ENCODE measurements at regions not wholly inside any gene's neighbourhood (a gene's known extent, or its start where the extent isn't known, plus 50 kb on each side); places are given as distances from the start of the nearest gene placed in this dataset.

DNA sequence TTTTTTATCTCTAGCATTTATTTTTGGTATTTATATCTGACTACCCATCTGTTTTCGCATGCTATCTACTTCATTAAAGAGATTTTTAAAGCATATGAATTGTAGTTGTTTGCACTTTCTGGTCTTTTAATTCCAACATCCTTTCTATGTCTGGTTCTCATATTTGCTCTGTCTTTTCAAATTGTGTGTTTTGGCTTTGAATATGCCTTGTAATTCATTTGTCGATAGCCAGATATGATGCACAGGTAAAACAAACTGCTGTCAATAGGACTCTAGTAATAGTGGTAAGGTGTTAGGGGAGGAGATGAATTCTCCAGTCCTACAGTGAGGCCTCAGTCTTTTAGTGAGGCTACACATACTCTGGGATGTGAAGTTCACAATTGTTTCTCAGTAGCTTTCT is 530.8 kb upstream of the CCDC179 start:
- peaks cover 3% of the 10 kb centered on the region for H3K9me3 ChIP-seq (ENCODE audit: low read depth)
- H3K4me1 ChIP-seq, result no peaks in the 10 kb centered on the region
- no peak for TF ChIP-seq EZH2phosphoT487 (IDR thresholded peaks at IDR 0.05)
- TF ChIP-seq EZH2 (IDR thresholded peaks at IDR 0.05), result no peak
- TF ChIP-seq, protein P1, sequence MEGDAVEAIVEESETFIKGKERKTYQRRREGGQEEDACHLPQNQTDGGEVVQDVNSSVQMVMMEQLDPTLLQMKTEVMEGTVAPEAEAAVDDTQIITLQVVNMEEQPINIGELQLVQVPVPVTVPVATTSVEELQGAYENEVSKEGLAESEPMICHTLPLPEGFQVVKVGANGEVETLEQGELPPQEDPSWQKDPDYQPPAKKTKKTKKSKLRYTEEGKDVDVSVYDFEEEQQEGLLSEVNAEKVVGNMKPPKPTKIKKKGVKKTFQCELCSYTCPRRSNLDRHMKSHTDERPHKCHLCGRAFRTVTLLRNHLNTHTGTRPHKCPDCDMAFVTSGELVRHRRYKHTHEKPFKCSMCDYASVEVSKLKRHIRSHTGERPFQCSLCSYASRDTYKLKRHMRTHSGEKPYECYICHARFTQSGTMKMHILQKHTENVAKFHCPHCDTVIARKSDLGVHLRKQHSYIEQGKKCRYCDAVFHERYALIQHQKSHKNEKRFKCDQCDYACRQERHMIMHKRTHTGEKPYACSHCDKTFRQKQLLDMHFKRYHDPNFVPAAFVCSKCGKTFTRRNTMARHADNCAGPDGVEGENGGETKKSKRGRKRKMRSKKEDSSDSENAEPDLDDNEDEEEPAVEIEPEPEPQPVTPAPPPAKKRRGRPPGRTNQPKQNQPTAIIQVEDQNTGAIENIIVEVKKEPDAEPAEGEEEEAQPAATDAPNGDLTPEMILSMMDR (IDR thresholded peaks at IDR 0.05), result no peak
- no peak overlapping the region for H3K4me2 ChIP-seq
- H3K9ac ChIP-seq, result no peak overlapping the region
- H3F3A ChIP-seq (ENCODE audit: low read depth), result no peaks in the 10 kb centered on the region
- Mint-ChIP-seq H3K36me3 (no peaks in the 10 kb centered on the region), H3K27me3 (ENCODE audit: insufficient read depth, low read depth) (no peaks in the 10 kb centered on the region), H3K4me3 (no peak overlapping the region), H3K9me3 (peaks cover 1% of the 10 kb centered on the region), H3K27ac (no peak overlapping the region), H3K4me1 (no peaks in the 10 kb centered on the region)
- no peaks in the 10 kb centered on the region for H4K20me1 ChIP-seq (ENCODE audit: low read depth)
- no peak overlapping the region for H3K27ac ChIP-seq
- no peaks in the 10 kb centered on the region for H3K36me3 ChIP-seq
- no peaks in the 10 kb centered on the region for H3K27me3 ChIP-seq
- H3K4me3 ChIP-seq, result no peak overlapping the region
- no peak overlapping the region for H2AFZ ChIP-seq (replicated peaks)
- H3K79me2 ChIP-seq (ENCODE audit: low read depth), result no peaks in the 10 kb centered on the region
- DNase-seq (ENCODE audit: low spot score), result no peak

DNA sequence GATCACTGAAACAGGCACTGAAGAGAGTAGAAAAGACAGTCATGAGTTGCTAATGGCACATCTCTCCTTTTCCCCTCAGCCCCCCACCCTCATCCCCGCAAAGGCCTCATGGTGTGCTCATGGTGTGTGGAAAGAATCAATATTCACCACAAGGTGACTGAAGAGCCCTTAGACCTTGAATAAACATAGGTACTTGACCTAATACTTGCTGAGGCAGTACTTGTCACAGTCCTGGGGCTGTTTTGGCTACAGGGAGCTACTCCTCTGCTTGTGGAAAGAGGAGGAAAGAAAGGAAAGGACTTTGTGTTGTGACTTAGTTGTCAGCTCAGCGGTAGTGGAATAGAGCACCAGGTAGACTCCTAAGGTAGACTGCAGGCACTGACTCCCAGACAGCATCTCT is 537.8 kb upstream of the CCDC179 start:
- H3K27me3 Mint-ChIP-seq (ENCODE audit: insufficient read depth, low read depth), result peaks cover 2% of the 10 kb centered on the region
- Histone ChIP-seq H3K4me3 (no peak overlapping the region), H4K20me1 (ENCODE audit: low read depth) (no peaks in the 10 kb centered on the region), H3K9ac (no peak overlapping the region), H3K79me2 (ENCODE audit: low read depth) (no peaks in the 10 kb centered on the region), H3K27me3 (no peaks in the 10 kb centered on the region), H3K9me3 (ENCODE audit: low read depth) (no peaks in the 10 kb centered on the region), H2AFZ (replicated peaks) (no peak overlapping the region), H3F3A (ENCODE audit: low read depth) (no peaks in the 10 kb centered on the region), H3K27ac (no peak overlapping the region), H3K36me3 (no peaks in the 10 kb centered on the region), H3K4me1 (no peaks in the 10 kb centered on the region), H3K4me2 (no peak overlapping the region)
- H3K9me3 Mint-ChIP-seq, result peaks cover 2% of the 10 kb centered on the region
- no peaks in the 10 kb centered on the region for H3K4me1 Mint-ChIP-seq
- DNase-seq (ENCODE audit: low spot score), result no peak
- peaks cover under 1% of the 10 kb centered on the region for H3K36me3 Mint-ChIP-seq
- no peak overlapping the region for H3K4me3 Mint-ChIP-seq
- no peak for TF ChIP-seq EZH2 (IDR thresholded peaks at IDR 0.05)
- TF ChIP-seq EZH2phosphoT487 (IDR thresholded peaks at IDR 0.05), result no peak
- TF ChIP-seq, protein P1 (IDR thresholded peaks at IDR 0.05), result no peak
- H3K27ac Mint-ChIP-seq, result no peak overlapping the region

DNA sequence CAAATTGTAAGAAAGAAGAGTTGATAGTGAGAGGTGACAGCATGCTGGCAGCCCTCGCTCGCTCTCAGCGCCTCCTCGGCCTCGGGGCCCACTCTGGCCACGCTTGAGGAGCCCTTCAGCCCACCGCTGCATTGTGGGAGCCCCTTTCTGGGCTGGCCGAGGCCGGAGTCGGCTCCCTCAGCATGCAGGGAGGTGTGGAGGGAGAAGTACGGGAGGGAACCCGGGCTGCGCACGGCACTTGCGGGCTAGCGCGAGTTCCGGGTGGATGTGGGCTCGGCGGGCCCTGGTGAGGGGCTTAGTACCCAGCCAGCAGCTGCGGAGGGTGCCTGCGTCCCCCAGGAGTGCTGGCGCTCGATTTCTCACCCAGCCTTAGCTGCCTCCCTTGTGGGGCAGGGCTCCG is 539.7 kb upstream of the CCDC179 start:
- no peaks in the 10 kb centered on the region for H3F3A ChIP-seq (ENCODE audit: low read depth)
- H3K27ac ChIP-seq, result no peak overlapping the region
- no peak overlapping the region for H3K4me3 Mint-ChIP-seq
- H3K4me2 ChIP-seq, result no peak overlapping the region
- peaks cover 12% of the 10 kb centered on the region for H3K9me3 Mint-ChIP-seq
- H4K20me1 ChIP-seq (ENCODE audit: low read depth), result no peaks in the 10 kb centered on the region
- H3K9ac ChIP-seq, result no peak overlapping the region
- no peaks in the 10 kb centered on the region for H3K79me2 ChIP-seq (ENCODE audit: low read depth)
- H3K36me3 Mint-ChIP-seq, result peaks cover 2% of the 10 kb centered on the region
- no peak overlapping the region for H3K27ac Mint-ChIP-seq
- DNase-seq (ENCODE audit: low spot score), result no peak
- H3K36me3 ChIP-seq, result no peaks in the 10 kb centered on the region
- no peaks in the 10 kb centered on the region for H3K4me1 ChIP-seq
- H3K27me3 ChIP-seq, result no peaks in the 10 kb centered on the region
- TF ChIP-seq EZH2phosphoT487 (IDR thresholded peaks at IDR 0.05) (no peak), EZH2 (IDR thresholded peaks at IDR 0.05) (no peak)
- TF ChIP-seq, protein P1 (IDR thresholded peaks at IDR 0.05), result no peak
- H3K4me3 ChIP-seq, result no peak overlapping the region
- H3K27me3 Mint-ChIP-seq (ENCODE audit: insufficient read depth, low read depth), result peaks cover 2% of the 10 kb centered on the region
- no peaks in the 10 kb centered on the region for H3K9me3 ChIP-seq (ENCODE audit: low read depth)
- H2AFZ ChIP-seq (replicated peaks), result no peak overlapping the region
- H3K4me1 Mint-ChIP-seq, result no peaks in the 10 kb centered on the region

Data from neural progenitor cell (in vitro differentiated cells).